ENCODE measurements at regions not wholly inside any gene's neighbourhood (a gene's known extent, or its start where the extent isn't known, plus 50 kb on each side); places are given as distances from the start of the nearest gene placed in this dataset.

- TF ChIP-seq CTCF (IDR thresholded peaks at IDR 0.05), result no peak
- TF ChIP-seq ZFX (IDR thresholded peaks at IDR 0.05; ENCODE audit: borderline replicate concordance), result no peak
Measured at GRCh38 chr4:58252656-58253055, 1142.5 kb upstream of the IGFBP7 start.

All from 22Rv1 (cell line).